HUES6 (cell line): ENCODE measurements at regions not wholly inside any gene's neighbourhood (a gene's known extent, or its start where the extent isn't known, plus 50 kb on each side); places are given as distances from the start of the nearest gene placed in this dataset.

Experiments
- H3K27ac ChIP-seq: 2 replicates; pipeline ENCODE4 v1.7.0; 2013; ENCODE audit warnings: low read depth, mild to moderate bottlenecking, low read length, inconsistent platforms
- H3K27me3 ChIP-seq: 2 replicates; pipeline ENCODE4 v1.6.1; 2013; ENCODE audit warnings: low read length; ENCODE audit not compliant: control insufficient read depth, insufficient read depth
- H3K36me3 ChIP-seq: 2 replicates; pipeline ENCODE4 v1.6.1; 2013; ENCODE audit warnings: low read length; ENCODE audit not compliant: control insufficient read depth, insufficient read depth
- H3K4me1 ChIP-seq: 2 replicates; pipeline ENCODE4 v1.6.1; 2013; ENCODE audit warnings: low read length; ENCODE audit not compliant: control insufficient read depth, insufficient read depth
- H3K4me3 ChIP-seq: 2 replicates; pipeline ENCODE4 v1.5.1; 2013; ENCODE audit warnings: low read depth, low read length
- H3K9ac ChIP-seq: one replicate; pipeline ENCODE4 v1.6.1; 2013; ENCODE audit warnings: mild to moderate bottlenecking, low read length
- H3K9me3 ChIP-seq: 2 replicates; pipeline ENCODE4 v1.6.1; 2013; ENCODE audit warnings: low read depth, low read length; ENCODE audit not compliant: control insufficient read depth, insufficient read depth

DNA sequence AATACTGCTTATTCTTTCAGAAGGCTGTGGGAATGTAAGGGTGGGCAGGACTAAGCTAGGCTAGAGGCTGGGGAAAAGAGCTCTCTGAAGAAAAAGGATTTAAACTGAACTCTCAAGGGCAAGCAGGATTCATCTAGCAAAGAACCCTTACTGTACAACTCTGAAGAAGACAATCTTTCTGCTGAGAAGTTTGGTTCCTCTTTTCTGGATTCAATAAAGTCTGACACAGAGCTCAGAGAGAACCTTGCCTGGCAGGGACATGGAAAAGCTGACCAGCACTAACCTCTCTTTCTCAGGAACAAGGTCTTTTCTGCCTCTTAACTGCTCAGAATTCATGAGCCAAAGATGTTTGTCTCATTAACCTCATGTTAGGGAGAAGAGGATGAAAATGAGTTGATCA, 388.4 kb upstream of the DDI1 start:
- Histone ChIP-seq H3K4me1 (no peaks in the 10 kb centered on the region), H3K9me3 (peaks cover 24% of the 10 kb centered on the region), H3K27ac (no peak overlapping the region), H3K27me3 (no peaks in the 10 kb centered on the region), H3K4me3 (no peak overlapping the region), H3K36me3 (no peaks in the 10 kb centered on the region), H3K9ac (no peak overlapping the region)

DNA sequence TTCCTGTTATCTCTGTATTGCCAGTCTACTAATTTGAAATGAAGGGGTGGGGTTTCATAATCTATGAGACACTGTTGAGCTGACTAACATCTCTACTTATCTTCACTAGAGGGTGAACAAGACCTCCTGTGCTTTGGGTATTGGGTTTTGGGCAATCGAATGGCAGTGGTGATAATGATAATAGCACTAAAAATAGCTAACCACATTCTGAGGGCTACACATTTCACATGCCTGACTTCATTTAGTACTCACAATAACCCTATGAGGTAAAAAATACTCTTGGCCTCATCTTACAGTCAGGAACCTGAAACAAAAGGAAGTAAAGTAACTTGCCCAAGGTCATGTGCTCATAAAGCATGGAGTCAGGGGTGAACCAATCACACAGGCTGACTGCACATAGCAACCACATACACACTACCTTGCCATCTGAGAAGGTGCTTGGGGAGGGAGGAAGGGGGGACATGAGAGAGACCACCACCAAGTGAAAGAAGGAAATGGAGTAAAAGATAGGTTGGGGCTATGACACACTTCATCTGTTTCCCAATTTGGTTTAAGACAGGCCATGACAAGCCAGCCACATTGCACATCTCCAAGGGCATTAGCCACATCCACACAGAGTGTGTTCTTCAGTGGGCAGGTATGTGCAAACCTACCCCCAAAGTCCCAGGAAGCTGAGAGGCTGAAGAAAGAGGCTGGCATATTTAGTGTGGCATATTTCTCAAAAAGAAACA, 387.6 kb upstream of the DDI1 start:
- Histone ChIP-seq H3K9ac (no peak overlapping the region), H3K4me1 (no peaks in the 10 kb centered on the region), H3K9me3 (peaks cover 24% of the 10 kb centered on the region), H3K4me3 (no peak overlapping the region), H3K36me3 (no peaks in the 10 kb centered on the region), H3K27ac (no peak overlapping the region), H3K27me3 (no peaks in the 10 kb centered on the region)

DNA sequence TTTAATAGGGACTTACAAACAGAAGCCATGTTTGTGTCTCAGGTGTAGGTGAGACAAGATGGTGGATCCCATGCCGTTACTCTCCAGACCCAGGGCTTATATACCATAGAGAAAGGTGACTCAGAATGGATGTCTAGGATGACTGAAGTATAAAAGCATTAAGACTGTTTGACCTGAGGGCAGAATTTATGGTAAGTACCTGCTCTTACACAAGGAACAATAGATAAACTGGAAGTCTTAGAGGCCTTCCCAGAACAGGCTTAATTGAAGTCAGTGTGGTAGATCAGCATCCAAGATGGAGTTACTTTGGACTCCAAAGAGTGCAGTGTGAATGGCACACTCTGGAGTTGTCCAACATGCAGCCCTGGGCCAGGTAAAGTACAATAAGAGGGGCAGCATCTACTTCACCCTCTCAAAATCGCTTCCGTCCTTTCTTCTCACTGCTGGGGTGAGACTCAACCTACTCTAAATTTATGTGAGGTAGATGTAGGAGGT, 387.0 kb upstream of the DDI1 start:
- H3K4me3 ChIP-seq: no peak overlapping the region
- peaks cover 24% of the 10 kb centered on the region for H3K9me3 ChIP-seq
- no peaks in the 10 kb centered on the region for H3K36me3 ChIP-seq
- no peaks in the 10 kb centered on the region for H3K4me1 ChIP-seq
- H3K9ac ChIP-seq: no peak overlapping the region
- no peak overlapping the region for H3K27ac ChIP-seq
- no peaks in the 10 kb centered on the region for H3K27me3 ChIP-seq

DNA sequence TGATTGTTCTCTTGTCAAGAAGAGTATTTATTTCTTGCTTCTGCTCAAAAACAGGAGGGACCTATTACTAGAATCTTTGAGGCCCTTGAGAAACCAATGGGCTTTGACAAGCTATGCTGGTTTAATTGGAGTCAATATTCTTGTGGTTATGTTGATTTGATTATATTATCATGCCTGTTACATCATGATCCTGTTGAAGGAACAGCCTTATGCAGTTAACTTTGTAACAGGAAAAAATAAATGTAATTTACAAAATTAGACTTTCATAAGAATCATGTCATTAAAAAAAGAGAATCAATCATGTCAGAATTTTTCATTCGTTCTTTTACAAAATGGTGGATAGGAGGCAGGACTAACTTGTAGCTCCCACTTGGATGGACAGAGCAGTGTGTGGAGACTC, 386.1 kb upstream of the DDI1 start:
- no peaks in the 10 kb centered on the region for H3K36me3 ChIP-seq

DNA sequence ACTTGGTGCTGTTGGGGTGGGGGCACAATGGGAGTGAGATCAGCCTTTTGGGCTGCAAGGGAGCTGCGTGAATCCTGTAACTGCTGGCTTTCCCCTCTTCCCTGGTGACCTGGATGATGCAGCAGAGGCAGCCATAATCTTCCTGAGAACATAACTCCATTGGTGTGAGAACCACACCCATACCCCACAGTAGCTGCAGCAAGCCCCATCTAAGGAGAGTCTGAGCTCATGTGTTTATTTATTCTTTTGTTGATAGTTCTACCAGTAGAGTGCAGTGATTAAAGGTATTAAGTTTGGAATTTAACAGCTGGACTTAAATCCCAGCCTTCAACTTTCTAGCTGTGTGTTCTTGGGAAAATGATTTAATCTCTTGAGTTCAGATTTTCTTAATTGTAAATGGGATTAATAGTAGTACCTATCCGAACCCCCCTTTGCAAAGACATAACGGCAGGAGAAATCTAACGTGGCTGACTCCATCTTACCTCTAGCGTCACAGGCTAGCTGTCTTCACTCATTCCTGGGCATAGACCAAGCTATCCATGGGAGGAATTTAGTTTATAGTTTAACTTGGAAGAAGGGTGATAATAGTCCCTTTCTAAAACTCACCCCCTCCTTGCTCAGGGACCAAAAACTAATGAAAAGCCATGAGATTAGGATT, 385.0 kb upstream of the DDI1 start:
- Histone ChIP-seq H3K9ac (no peak overlapping the region), H3K4me3 (no peak overlapping the region), H3K9me3 (peaks cover 24% of the 10 kb centered on the region), H3K4me1 (no peaks in the 10 kb centered on the region), H3K27ac (no peak overlapping the region), H3K36me3 (no peaks in the 10 kb centered on the region), H3K27me3 (no peaks in the 10 kb centered on the region)

More for the DNA sequence above, 386.1 kb upstream of the DDI1 start:
- Histone ChIP-seq H3K9me3 (peaks cover 24% of the 10 kb centered on the region), H3K4me3 (no peak overlapping the region), H3K4me1 (no peaks in the 10 kb centered on the region), H3K9ac (no peak overlapping the region), H3K27ac (no peak overlapping the region), H3K27me3 (no peaks in the 10 kb centered on the region)

DNA sequence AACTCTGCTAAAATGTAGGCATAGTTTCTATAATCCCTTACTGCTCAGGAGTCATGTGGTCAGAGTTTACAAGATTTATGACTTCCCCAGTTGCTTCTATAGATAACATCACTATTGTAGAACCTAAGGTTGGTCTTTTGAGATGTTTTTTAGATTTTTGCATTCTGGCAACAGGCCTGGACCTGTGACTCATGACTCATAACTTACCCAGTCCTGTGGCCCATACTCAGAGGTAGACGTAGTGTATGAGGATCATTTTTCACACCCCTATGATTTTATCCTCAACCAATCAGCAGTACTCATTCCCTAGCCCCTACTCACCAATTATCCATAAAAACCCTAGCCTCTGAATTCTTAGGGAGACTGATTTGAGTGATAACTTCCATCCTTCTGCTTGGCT, 384.4 kb upstream of the DDI1 start:
- Histone ChIP-seq H3K27ac (no peak overlapping the region), H3K4me1 (no peaks in the 10 kb centered on the region), H3K9me3 (peaks cover 24% of the 10 kb centered on the region), H3K9ac (no peak overlapping the region), H3K27me3 (no peaks in the 10 kb centered on the region), H3K4me3 (no peak overlapping the region), H3K36me3 (no peaks in the 10 kb centered on the region)

DNA sequence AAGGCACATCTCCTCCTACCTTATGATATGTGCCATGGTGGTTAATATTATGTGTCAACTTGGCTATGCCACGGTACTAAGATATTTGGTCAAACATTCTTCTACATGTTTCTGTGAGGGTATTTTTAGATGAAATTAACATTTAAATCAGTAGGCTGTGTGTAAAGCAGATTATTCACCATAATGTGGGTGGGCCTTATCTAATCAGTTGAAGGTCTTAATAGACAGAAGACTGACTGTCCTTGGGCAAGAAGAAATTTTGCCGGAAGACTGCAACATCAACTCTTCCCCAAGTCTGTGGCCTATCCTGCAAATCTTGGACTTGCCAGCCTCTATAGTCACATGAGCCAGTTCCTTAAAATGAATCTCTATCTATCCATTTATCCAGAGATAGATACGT, 380.1 kb upstream of the DDI1 start:
- H3K9me3 ChIP-seq: peaks cover 14% of the 10 kb centered on the region
- H3K9ac ChIP-seq: no peak overlapping the region
- H3K36me3 ChIP-seq: no peaks in the 10 kb centered on the region
- H3K4me1 ChIP-seq: no peaks in the 10 kb centered on the region
- H3K4me3 ChIP-seq: no peak overlapping the region
- H3K27me3 ChIP-seq: no peaks in the 10 kb centered on the region
- H3K27ac ChIP-seq: no peak overlapping the region

DNA sequence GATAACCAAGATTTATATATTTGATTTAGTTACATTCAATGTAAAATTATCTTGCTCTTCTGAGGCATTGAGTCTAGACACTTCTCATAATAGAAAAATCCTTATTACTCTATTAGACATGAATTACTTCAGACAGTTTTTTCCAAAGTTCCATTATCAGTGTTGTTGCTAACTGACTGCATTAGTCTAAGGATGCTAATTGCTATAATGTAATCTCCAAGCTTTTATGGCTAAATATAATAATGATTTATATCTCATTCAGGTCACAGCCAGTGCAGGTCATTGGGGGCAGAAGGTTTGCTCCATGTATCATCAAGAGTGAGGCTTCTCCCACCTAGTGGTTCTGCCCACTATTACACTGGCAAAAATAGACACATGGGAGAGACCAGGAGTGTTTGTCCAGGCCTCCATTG, 377.2 kb upstream of the DDI1 start:
- H3K27ac ChIP-seq: no peak overlapping the region
- H3K4me1 ChIP-seq: no peaks in the 10 kb centered on the region
- no peaks in the 10 kb centered on the region for H3K27me3 ChIP-seq
- no peaks in the 10 kb centered on the region for H3K36me3 ChIP-seq
- no peak overlapping the region for H3K4me3 ChIP-seq
- no peaks in the 10 kb centered on the region for H3K9me3 ChIP-seq
- no peak overlapping the region for H3K9ac ChIP-seq

DNA sequence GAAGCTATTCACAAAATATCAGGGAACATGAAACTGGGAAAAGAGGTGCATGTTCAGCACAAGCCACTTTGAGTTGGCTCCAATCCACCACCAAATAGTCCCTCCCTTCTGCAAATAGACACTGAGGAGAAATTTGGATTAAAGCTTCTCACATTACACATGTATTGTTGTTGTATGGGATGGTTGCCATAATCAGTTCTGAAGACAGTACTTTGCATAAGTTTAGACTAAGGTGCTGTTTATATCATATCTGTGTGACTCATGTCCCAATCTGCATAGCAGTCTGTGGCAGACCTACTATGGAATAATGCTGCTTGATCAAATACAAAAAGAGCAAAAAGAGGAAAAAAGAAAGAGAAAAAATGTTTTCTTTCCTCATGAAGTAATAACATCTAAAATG, 376.7 kb upstream of the DDI1 start:
- Histone ChIP-seq H3K36me3 (no peaks in the 10 kb centered on the region), H3K4me3 (no peak overlapping the region), H3K27me3 (no peaks in the 10 kb centered on the region), H3K9me3 (no peaks in the 10 kb centered on the region), H3K27ac (no peak overlapping the region), H3K4me1 (no peaks in the 10 kb centered on the region), H3K9ac (no peak overlapping the region)

DNA sequence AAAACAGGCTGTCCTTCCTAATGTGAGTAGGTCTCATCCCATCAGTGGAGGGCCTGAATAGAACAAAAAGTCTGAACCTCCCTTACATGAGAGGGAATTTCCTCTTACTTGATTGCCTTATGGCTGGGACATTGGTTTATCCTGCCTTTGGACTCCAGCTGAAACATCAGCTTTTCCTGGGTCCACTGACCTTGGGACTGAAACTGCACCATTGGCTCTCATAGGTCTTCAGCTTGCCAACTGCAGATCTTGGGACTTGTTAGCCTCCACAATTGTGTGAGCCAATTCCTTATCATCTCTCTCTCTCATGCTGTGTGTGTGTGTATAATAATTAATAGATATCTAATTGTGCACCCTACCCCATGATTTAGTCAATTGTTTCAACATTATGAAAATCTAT, 375.3 kb upstream of the DDI1 start:
- Histone ChIP-seq H3K4me3 (no peak overlapping the region), H3K27ac (no peak overlapping the region), H3K9me3 (no peaks in the 10 kb centered on the region), H3K36me3 (no peaks in the 10 kb centered on the region), H3K4me1 (no peaks in the 10 kb centered on the region), H3K9ac (no peak overlapping the region), H3K27me3 (no peaks in the 10 kb centered on the region)

DNA sequence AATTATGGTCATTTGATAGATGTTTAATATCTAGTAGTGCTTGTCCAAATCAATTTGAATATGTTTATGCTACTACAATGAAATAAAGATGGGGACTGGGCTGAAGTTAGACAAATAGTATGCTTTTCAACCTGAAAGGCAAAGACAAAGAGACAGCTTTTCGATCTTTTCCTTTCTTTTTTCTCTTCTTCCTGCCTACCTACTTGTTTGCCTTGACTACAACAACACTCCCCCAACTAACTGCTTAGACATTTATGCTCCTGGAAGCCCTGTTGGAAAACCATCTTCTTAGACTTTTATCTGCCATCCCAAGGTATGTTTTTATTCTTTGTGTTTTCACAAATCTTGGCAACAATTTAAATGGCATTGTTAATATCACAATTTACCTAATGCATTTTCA, 374.4 kb upstream of the DDI1 start:
- H3K27me3 ChIP-seq: no peaks in the 10 kb centered on the region
- H3K4me3 ChIP-seq: no peak overlapping the region
- H3K36me3 ChIP-seq: no peaks in the 10 kb centered on the region

More for the DNA sequence above, 374.4 kb upstream of the DDI1 start:
- no peaks in the 10 kb centered on the region for H3K9me3 ChIP-seq
- H3K9ac ChIP-seq: no peak overlapping the region
- H3K4me1 ChIP-seq: no peaks in the 10 kb centered on the region
- H3K27ac ChIP-seq: no peak overlapping the region
